Psoas muscle (tissue), 7 donors: ENCODE measurements at regions not wholly inside any gene's neighbourhood (a gene's known extent, or its start where the extent isn't known, plus 50 kb on each side); places are given as distances from the start of the nearest gene placed in this dataset.

Experiments used
- ATAC-seq, 4 donors: fragments of 200-7000 bp; cut with Tn5 transposase; one replicate each; pipeline ENCODE4 v1.9.1; 2020; ENCODE audit warnings: moderate library complexity in 3 of 4, mild to moderate bottlenecking in 2 of 4
- DNase-seq, 2 donors: peaks; one replicate each; pipeline ENCODE4 v3.0.0-alpha.2; 2020
- H3K27ac ChIP-seq: fragments of 200-600 bp; one replicate; pipeline ENCODE4 v1.8.0; 2022
- H3K27me3 ChIP-seq, 3 donors: fragments of 200-600 bp in 1 of 3; one replicate each; pipeline versions ENCODE4 v1.6.1 to v1.8.0; 2013 to 2022; ENCODE audit warnings: low read length in 2 of 3, mild to moderate bottlenecking in 2 of 3, moderate library complexity in 1 of 3; ENCODE audit not compliant: insufficient read depth in 3 of 3
- H3K36me3 ChIP-seq, 2 donors: fragments of 200-600 bp in 1 of 2; one replicate each; pipeline versions ENCODE4 v1.6.1 to v1.8.0; 2013 to 2022; ENCODE audit warnings: low read depth in 1 of 2, mild to moderate bottlenecking in 1 of 2, moderate library complexity in 1 of 2; ENCODE audit not compliant: insufficient read depth in 1 of 2
- H3K4me1 ChIP-seq: fragments of 200-600 bp; one replicate; pipeline ENCODE4 v1.8.0; 2022
- H3K4me3 ChIP-seq: fragments of 200-600 bp; one replicate; pipeline ENCODE4 v1.8.0; 2022; ENCODE audit warnings: mild to moderate bottlenecking
- H3K9me3 ChIP-seq: fragments of 200-600 bp; one replicate; pipeline ENCODE4 v1.8.0; 2022
- CTCF ChIP-seq: fragments of 200-600 bp; IDR thresholded peaks from one replicate; pipeline ENCODE4 v1.8.0; 2022; ENCODE audit warnings: antibody characterized with exemption
- WGBS, 3 donors: extraction: QIAGEN DNeasy Blood & Tissue Kit; methylation state at CpG; one replicate each; pipeline versions ENCODE4 v1.1.6 to v1.1.7; 2013; 5-methylcytosine and 5-hydroxymethylcytosine counted together
- intact Hi-C, 2 donors: fragments of 100-400 bp; cut with DNase I; formaldehyde crosslinking; loops; one replicate each; pipeline versions ENCODE4 v1.11.0 to v1.14.2; 2022
- donor health status: healthy with polysubstance abuse.
- donor health status: DM: no; HTN: no; CAD: no; lungs with moderate emphysema.
- donor health status: Bipolar disorder and iron deficiency.
- donor health status: healthy.
- donor health status: DM: yes; HTN: yes; CAD: no.
- donor health status: DM: no; HTN: no; CAD: no.
- donor health status: DM: yes; HTN: yes; CAD: no.

- H3K36me3 ChIP-seq: no peaks in the 10 kb centered on the region
- TF ChIP-seq CTCF: no peak
- H3K9me3 ChIP-seq: no peaks in the 10 kb centered on the region
- H3K27me3 ChIP-seq: no peaks in the 10 kb centered on the region
- WGBS, 3 donors: 72 to 81% (median 76%) methylated on average over 4 of the region's 4 CpGs
- ATAC-seq (no peak), DNase-seq (no peak)
- intact Hi-C loops: no loop called here
- H3K4me3 ChIP-seq: no peak overlapping the region
- H3K27ac ChIP-seq: no peak overlapping the region
- H3K4me1 ChIP-seq: no peaks in the 10 kb centered on the region
These were observed 985.0 kb downstream of the C4orf33 start for GRCh38 chr4:130080872-130081451.

- no peaks in the 10 kb centered on the region for H3K36me3 ChIP-seq
- no peak overlapping the region for H3K27ac ChIP-seq
- ATAC-seq (no peak), DNase-seq (no peak)
- no peaks in the 10 kb centered on the region for H3K4me1 ChIP-seq
- no peaks in the 10 kb centered on the region for H3K27me3 ChIP-seq
- intact Hi-C loops: no loop called here
- H3K4me3 ChIP-seq: no peak overlapping the region
- 90 to 96% (median 93%) methylated on average over 22 of the region's 22 CpGs for WGBS, 3 donors
- H3K9me3 ChIP-seq: no peaks in the 10 kb centered on the region
- no peak for TF ChIP-seq CTCF
These were observed 994.5 kb downstream of the C4orf33 start for GRCh38 chr4:130090427-130090826.

GRCh38 chr4:130092187-130093015 is 996.4 kb downstream of the C4orf33 start:
- H3K27ac ChIP-seq: no peak overlapping the region
- no peaks in the 10 kb centered on the region for H3K27me3 ChIP-seq
- WGBS, 3 donors: 37 to 49% (median 40%) methylated on average over 8 of the region's 8 CpGs
- intact Hi-C loops: no loop called here
- H3K9me3 ChIP-seq: no peaks in the 10 kb centered on the region
- no peak for TF ChIP-seq CTCF
- ATAC-seq (no peak), DNase-seq (no peak)
- H3K36me3 ChIP-seq: no peaks in the 10 kb centered on the region
- no peak overlapping the region for H3K4me3 ChIP-seq
- H3K4me1 ChIP-seq: no peaks in the 10 kb centered on the region

GRCh38 chr4:130099105-130099504 is 1003.2 kb downstream of the C4orf33 start:
- 38 to 48% (median 43%) methylated on average over 1 of the region's 1 CpG for WGBS, 3 donors
- no peak for DNase-seq
- no peak overlapping the region for H3K27ac ChIP-seq
- H3K4me3 ChIP-seq: no peak overlapping the region
- no peaks in the 10 kb centered on the region for H3K4me1 ChIP-seq
- no peak for TF ChIP-seq CTCF
- H3K36me3 ChIP-seq: no peaks in the 10 kb centered on the region
- no peak for ATAC-seq
- intact Hi-C loops: no loop called here
- H3K27me3 ChIP-seq: no peaks in the 10 kb centered on the region
- no peaks in the 10 kb centered on the region for H3K9me3 ChIP-seq
